B cell (primary cell): ENCODE measurements at regions not wholly inside any gene's neighbourhood (a gene's known extent, or its start where the extent isn't known, plus 50 kb on each side); places are given as distances from the start of the nearest gene placed in this dataset.

ENCODE experiments used
- CTCF ChIP-seq: fragments of 200-600 bp; IDR thresholded peaks from one replicate; pipeline ENCODE4 v1.8.0; 2022; ENCODE audit warnings: antibody characterized with exemption, mild to moderate bottlenecking
- EZH2 ChIP-seq: IDR thresholded peaks from 2 replicates; pipeline ENCODE4 v1.6.1; 2012; ENCODE audit warnings: borderline replicate concordance, low read depth, mild to moderate bottlenecking, moderate library complexity, low read length; ENCODE audit not compliant: insufficient read depth, poor library complexity, severe bottlenecking

DNA sequence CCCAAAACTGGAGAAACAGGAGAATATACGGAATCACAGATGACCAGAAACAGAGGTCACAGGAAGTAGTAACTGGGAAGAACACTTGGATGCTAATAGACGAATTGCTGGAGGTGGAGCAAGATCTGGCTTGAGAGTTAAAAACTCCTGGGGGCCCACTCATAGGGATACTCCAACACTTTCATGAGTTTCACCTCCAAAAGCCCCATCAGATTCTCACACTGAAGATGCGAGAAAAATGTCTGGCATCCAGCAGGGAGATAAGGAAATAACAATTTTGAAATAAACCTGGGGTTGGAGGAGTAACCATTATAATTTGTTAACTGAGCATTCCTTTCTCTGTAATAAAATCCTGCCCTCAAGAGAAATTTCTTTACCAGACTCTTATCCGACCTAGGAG is 154.0 kb downstream of the ANXA2 start:
- TF ChIP-seq CTCF (no peak), EZH2 (no peak)
